ENCODE measurements at regions not wholly inside any gene's neighbourhood (a gene's known extent, or its start where the extent isn't known, plus 50 kb on each side); places are given as distances from the start of the nearest gene placed in this dataset.
A peak's percentile ranks its signal among the peaks of the same experiment; 100 is the strongest.

DNA sequence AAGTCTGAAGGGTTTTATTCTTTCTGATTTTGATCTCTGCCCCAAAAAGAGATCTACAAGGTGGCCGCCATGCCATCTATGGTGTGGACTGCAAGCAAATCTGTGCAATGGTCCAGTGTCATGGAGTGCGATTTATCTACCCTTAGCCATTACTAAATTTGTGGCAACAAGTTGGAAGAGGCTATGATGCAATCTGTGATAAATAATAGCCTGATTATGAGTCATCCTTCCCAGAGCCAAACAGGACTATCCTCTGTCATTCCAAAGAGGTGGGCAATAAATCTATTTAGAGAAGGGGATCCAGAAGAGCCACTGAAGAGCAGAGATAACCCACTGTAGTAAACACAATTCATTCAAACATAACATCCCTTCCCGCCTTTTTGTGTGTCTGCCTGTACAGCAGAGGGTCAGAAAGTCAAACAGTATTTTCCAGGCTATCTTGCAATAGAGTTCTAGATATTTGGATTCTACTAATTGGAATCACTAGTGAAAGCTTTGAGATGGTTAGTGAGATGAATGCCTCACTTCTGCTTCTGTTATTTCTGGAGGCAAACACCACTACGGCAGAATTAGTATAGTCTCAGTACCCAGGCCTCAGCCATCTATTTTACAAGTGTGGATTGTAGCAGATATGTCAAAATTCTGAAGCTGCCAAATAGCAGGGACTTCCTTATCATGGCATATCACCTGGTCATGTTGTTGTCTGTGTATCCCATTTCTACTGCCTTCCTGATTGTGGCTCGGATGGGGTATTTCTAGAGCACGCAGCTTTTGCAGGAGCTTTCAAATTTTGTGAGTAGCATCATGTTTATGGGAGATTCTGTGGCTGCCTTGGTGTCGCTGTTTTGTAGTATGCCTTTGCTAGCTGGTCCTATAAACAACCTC lies 192.0 kb downstream of the SMIM20 start:
- H3K27ac Mint-ChIP-seq: no peak overlapping the region
- no peak for DNase-seq (ENCODE audit: low spot score)
- H3K9me3 Mint-ChIP-seq: peaks cover 32% of the 10 kb centered on the region
- H3K4me3 Mint-ChIP-seq: no peak overlapping the region
- no peaks in the 10 kb centered on the region for H3K27me3 Mint-ChIP-seq (ENCODE audit: insufficient read depth)
- peaks cover 39% of the 10 kb centered on the region for H3K4me1 Mint-ChIP-seq (ENCODE audit: low read depth)
- intact Hi-C loops (cut with micrococcal nuclease): no loop called here
- peaks cover 16% of the 10 kb centered on the region for H3K36me3 Mint-ChIP-seq (ENCODE audit: low read depth)

DNA sequence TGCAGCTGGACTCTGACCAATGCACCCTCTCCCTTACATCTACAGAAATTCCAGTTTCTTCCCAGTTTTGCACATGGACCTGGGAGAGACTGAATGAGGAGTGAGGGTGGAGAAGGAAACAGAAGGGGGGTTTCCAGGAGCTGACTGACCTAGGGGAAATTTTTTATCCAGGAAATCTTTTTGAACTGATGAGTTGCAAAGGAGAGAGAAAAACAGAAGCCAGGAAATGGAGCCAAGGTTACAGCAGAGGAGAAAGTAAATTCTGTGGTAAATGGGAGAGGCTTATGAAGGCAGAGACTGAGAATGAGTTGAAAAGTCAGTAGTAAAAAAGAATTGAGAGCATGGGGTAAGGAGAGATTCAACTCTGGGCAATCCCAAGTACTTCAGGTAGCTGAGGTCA lies 192.8 kb downstream of the SMIM20 start:
- Mint-ChIP-seq H3K27me3 (ENCODE audit: insufficient read depth) (no peaks in the 10 kb centered on the region), H3K9me3 (peaks cover 39% of the 10 kb centered on the region), H3K36me3 (ENCODE audit: low read depth) (peaks cover 18% of the 10 kb centered on the region), H3K4me3 (no peak overlapping the region), H3K27ac (no peak overlapping the region), H3K4me1 (ENCODE audit: low read depth) (peaks cover 39% of the 10 kb centered on the region)
- DNase-seq (ENCODE audit: low spot score): no peak
- intact Hi-C loops (cut with micrococcal nuclease): no loop called here

DNA sequence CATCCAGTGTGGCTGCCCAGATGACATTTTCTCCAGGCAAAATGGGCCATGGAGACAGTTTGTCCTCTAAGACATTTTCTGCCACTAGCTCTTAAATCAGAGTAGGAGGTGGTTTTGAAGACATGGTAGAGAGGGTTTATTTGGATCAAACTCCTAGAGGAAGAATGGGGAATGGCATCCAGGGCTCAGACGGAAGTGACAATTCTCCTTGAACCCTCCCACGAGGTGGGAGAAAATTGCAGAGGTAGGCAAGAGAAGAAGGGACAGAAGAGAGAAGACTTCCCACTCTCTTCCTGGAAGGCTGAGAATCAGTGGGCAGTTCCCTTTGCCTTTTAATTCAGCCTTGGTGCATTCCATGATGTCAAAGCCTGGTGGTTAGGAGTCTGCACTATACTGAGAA lies 194.0 kb downstream of the SMIM20 start:
- H3K27ac Mint-ChIP-seq: no peak overlapping the region
- H3K4me1 Mint-ChIP-seq (ENCODE audit: low read depth): peaks cover 39% of the 10 kb centered on the region
- peaks cover 40% of the 10 kb centered on the region for H3K9me3 Mint-ChIP-seq
- H3K36me3 Mint-ChIP-seq (ENCODE audit: low read depth): peaks cover 17% of the 10 kb centered on the region
- intact Hi-C loops (cut with micrococcal nuclease): no loop called here
- no peak for DNase-seq (ENCODE audit: low spot score)
- H3K4me3 Mint-ChIP-seq: no peak overlapping the region
- H3K27me3 Mint-ChIP-seq (ENCODE audit: insufficient read depth): no peaks in the 10 kb centered on the region

DNA sequence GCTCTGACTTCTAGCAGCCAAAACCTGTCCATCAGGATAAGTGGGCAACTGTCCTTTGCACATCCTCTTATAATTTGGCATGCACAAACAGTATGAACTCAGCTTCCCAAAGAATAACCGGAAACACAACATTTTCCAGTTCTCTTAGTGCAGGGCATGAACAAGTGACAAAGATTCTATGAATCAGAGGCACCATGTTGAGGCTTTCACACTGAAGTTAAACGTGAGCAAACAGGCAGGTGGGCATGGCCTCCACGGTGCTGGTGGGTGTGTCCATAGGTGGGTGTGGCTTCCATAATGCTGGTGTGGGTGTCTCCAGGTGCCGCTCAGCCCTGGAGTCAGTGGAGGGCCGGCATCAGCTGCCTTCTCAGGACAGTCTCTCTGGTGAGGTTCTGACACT lies 196.5 kb downstream of the SMIM20 start:
- DNase-seq (ENCODE audit: low spot score): no peak
- intact Hi-C loops (cut with micrococcal nuclease): no loop called here
- Mint-ChIP-seq H3K27ac (no peak overlapping the region), H3K9me3 (peaks cover 50% of the 10 kb centered on the region), H3K4me1 (ENCODE audit: low read depth) (peaks cover 20% of the 10 kb centered on the region), H3K27me3 (ENCODE audit: insufficient read depth) (no peaks in the 10 kb centered on the region), H3K4me3 (no peak overlapping the region), H3K36me3 (ENCODE audit: low read depth) (peaks cover 14% of the 10 kb centered on the region)

DNA sequence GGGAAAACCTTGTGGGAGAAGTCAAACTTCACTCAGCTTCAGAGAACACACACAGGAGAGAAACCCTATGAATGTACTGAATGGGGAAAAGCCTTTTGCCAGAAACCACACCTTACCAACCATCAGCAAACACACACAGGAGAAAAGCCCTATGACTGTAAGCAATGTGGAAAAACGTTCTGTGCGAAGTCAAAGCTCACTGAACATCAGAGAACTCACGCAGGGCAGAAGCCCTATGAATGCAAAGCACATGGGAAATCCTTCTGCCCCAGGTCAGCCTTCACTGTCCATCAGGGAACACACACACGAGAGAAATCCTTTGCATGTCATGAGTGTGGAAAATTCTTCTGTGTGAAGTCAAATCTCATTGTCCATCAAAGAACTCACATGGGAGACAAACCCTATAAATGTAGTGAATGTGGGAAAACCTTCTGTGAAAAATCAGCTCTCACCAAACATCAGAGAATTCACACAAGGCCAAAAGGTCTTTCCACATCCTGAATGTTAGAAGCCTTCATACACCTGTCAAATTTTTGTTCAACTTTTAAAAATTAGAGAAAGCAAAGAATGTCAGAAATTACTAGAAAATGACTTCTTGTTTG lies 199.4 kb downstream of the SMIM20 start:
- Mint-ChIP-seq H3K4me3 (no peak overlapping the region), H3K4me1 (ENCODE audit: low read depth) (no peaks in the 10 kb centered on the region), H3K27ac (no peak overlapping the region), H3K27me3 (ENCODE audit: insufficient read depth) (no peaks in the 10 kb centered on the region), H3K9me3 (peaks cover 53% of the 10 kb centered on the region), H3K36me3 (ENCODE audit: low read depth) (peaks cover 15% of the 10 kb centered on the region)
- intact Hi-C loops (cut with micrococcal nuclease): no loop called here
- no peak for DNase-seq (ENCODE audit: low spot score)

DNA sequence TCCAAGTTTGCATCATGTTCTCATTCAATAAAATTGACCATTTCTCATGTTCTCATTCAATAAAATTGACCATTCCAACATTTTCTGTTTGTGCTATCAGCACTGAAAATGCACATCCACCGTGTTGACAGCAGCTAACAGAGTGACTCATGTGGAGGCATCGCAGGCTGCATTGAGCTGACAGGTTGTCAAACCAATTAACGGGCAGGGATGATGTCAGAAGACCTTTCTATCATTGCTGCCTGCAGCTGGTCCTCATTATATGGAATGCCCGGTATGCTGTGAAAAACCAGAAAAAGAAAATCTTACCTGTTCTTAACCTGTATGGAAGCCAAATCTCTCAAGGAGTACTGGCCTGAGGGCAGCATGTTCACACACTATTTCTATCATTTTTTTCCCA lies 202.0 kb downstream of the SMIM20 start:
- DNase-seq (ENCODE audit: low spot score): no peak
- Mint-ChIP-seq H3K27ac (no peak overlapping the region), H3K4me3 (no peak overlapping the region), H3K9me3 (peaks cover 57% of the 10 kb centered on the region), H3K27me3 (ENCODE audit: insufficient read depth) (no peaks in the 10 kb centered on the region), H3K4me1 (ENCODE audit: low read depth) (no peaks in the 10 kb centered on the region), H3K36me3 (ENCODE audit: low read depth) (peaks cover 19% of the 10 kb centered on the region)
- intact Hi-C loops (cut with micrococcal nuclease): no loop called here

DNA sequence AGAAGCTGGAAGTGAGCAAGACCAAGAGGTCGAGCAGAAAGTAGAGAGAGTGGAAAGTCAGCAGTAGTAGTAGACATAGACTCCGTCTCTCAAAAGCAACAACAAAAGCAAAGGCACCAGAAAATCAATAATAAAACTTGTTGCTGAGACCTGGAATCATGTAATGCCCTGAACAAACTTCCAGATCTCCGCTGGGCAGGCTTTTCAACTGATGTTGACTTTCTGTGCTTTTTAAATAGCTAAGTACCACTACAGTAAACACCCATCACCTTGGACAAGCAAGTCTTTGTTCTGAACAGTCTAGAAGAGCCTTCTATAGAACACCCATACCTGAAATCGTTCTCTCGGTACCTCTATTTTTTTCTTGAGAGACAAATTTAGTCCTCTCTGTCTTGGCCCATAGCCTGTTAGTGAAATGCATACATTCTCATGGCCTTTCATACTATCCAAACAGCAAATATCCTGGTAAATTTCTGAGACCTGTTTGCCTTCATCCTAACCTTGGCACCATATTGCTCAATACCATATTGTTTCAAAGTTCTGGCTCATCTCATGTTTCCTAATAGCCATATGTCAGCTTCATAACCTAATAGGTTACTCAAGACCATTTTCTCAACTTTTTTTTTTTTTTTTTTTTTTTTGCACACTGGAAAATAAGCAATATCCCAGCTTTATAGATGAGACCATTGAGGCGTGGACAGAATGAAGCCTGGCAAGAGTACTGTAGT lies 200.6 kb upstream of the RBPJ start:
- H3K9me3 Mint-ChIP-seq: peaks cover 53% of the 10 kb centered on the region
- intact Hi-C loops (cut with micrococcal nuclease): no loop called here
- no peak overlapping the region for H3K27ac Mint-ChIP-seq
- H3K36me3 Mint-ChIP-seq (ENCODE audit: low read depth): peaks cover 13% of the 10 kb centered on the region
- H3K4me1 Mint-ChIP-seq (ENCODE audit: low read depth): peaks cover 8% of the 10 kb centered on the region
- no peaks in the 10 kb centered on the region for H3K27me3 Mint-ChIP-seq (ENCODE audit: insufficient read depth)
- DNase-seq (ENCODE audit: low spot score): no peak
- no peak overlapping the region for H3K4me3 Mint-ChIP-seq

DNA sequence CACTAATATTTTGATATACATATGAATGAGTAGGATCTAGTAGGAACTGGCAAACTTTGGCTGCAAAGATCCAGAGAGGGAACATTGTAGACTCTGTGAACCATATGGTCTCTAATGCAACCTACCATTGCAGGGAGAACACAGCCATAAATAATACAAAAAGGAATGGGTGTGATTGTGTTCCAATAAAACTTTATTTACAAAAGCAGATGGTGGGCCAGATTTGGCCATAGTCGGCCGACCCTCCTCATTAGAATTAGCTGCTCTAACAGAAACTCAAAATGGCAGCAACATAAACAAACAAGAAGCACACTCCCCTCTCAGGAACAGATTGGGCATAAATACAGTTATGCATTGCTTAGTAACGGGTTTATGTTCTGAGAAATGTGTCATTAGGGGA lies 198.1 kb upstream of the RBPJ start:
- peaks cover 29% of the 10 kb centered on the region for H3K4me1 Mint-ChIP-seq (ENCODE audit: low read depth)
- no peak overlapping the region for H3K4me3 Mint-ChIP-seq
- intact Hi-C loops (cut with micrococcal nuclease): no loop called here
- peaks cover 23% of the 10 kb centered on the region for H3K36me3 Mint-ChIP-seq (ENCODE audit: low read depth)
- H3K9me3 Mint-ChIP-seq: peaks cover 67% of the 10 kb centered on the region
- no peaks in the 10 kb centered on the region for H3K27me3 Mint-ChIP-seq (ENCODE audit: insufficient read depth)
- DNase-seq (ENCODE audit: low spot score): no peak
- H3K27ac Mint-ChIP-seq: no peak overlapping the region

DNA sequence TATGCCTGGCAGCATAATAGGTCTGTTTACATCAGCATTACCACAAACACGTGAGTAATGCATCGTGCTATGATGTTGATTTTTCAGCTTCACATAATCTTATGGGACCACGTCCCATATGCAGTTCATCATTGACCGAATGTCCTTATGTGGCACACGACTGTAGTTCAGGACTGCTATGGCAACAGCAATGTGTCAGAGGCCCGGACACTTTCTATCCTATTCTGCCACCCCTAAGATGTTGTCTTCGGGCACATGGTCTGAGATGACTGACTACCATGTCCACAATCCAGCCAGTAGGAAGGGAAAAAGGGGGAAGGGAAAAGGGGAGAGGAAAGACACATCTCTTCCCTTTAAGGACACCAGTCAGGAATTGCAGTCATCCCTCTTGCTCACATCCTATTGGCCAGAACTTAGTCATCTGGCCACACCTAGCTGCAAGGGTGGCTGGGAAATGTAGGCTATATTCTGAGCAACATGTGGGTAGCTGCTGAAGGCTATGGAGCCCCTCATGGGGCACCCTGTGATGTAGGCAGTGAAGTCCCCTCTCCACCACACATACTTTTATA lies 196.0 kb upstream of the RBPJ start:
- peaks cover 25% of the 10 kb centered on the region for H3K36me3 Mint-ChIP-seq (ENCODE audit: low read depth)
- no peak for DNase-seq (ENCODE audit: low spot score)
- intact Hi-C loops (cut with micrococcal nuclease): no loop called here
- H3K4me3 Mint-ChIP-seq: no peak overlapping the region
- H3K4me1 Mint-ChIP-seq (ENCODE audit: low read depth): peaks cover 36% of the 10 kb centered on the region
- H3K9me3 Mint-ChIP-seq: peaks cover 74% of the 10 kb centered on the region
- no peaks in the 10 kb centered on the region for H3K27me3 Mint-ChIP-seq (ENCODE audit: insufficient read depth)
- no peak overlapping the region for H3K27ac Mint-ChIP-seq

DNA sequence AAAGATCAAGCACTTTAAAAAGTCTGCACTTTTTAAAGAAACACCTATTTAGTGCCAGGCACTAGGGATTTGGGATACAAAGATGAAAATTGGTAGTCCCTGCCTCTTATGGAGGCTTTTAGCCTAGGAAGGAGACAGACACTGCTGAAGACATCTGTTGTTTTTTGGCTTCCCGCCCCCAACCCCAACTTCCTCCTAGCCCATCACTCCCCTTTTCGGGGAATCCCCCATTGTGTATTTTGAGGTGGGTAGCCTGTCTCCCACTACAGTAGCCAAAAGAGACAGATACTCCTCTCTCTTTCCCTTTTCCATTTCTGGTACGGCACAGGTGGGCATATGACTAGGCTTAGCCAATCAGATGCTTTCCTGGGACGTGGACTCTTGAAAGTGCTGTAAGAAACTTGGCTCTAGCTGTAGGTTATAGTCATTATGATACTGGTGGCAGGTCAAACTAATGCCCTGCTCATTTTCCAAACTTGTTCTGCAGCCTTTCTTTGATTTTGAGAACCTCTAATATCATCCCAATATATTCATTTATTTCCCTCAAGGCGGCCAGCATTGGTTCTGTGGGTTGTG lies 194.6 kb upstream of the RBPJ start:
- peaks cover 68% of the 10 kb centered on the region for H3K9me3 Mint-ChIP-seq
- H3K27ac Mint-ChIP-seq: peak overlapping the region; percentile 78
- H3K27me3 Mint-ChIP-seq (ENCODE audit: insufficient read depth): no peaks in the 10 kb centered on the region
- H3K4me1 Mint-ChIP-seq (ENCODE audit: low read depth): peaks cover 50% of the 10 kb centered on the region
- H3K36me3 Mint-ChIP-seq (ENCODE audit: low read depth): peaks cover 22% of the 10 kb centered on the region
- intact Hi-C loops (cut with micrococcal nuclease): no loop called here
- no peak overlapping the region for H3K4me3 Mint-ChIP-seq
- no peak for DNase-seq (ENCODE audit: low spot score)

DNA sequence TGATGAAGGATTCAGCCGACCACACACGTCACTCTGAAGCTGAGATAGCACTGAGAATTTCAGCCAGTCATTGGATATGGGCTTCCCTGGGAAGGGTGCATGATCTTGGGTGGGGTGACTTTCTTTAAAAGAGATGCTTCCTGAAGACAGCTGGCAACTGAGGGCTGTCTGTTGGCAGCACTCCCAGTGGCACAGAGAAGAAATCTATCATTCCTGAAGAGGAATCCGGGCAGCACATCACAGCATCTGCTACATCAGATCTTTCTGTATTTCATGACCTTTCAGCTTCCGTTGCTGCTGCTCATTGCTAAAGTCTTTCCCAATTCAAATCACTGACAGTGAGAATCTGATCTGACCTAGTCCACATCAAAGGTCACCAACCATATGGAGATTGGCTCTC lies 193.8 kb upstream of the RBPJ start:
- no peak for DNase-seq (ENCODE audit: low spot score)
- H3K27me3 Mint-ChIP-seq (ENCODE audit: insufficient read depth): no peaks in the 10 kb centered on the region
- peaks cover 58% of the 10 kb centered on the region for H3K4me1 Mint-ChIP-seq (ENCODE audit: low read depth)
- H3K4me3 Mint-ChIP-seq: no peak overlapping the region
- peak overlapping the region; percentile 55 for H3K27ac Mint-ChIP-seq
- H3K36me3 Mint-ChIP-seq (ENCODE audit: low read depth): peaks cover 22% of the 10 kb centered on the region
- intact Hi-C loops (cut with micrococcal nuclease): no loop called here
- H3K9me3 Mint-ChIP-seq: peaks cover 65% of the 10 kb centered on the region

DNA sequence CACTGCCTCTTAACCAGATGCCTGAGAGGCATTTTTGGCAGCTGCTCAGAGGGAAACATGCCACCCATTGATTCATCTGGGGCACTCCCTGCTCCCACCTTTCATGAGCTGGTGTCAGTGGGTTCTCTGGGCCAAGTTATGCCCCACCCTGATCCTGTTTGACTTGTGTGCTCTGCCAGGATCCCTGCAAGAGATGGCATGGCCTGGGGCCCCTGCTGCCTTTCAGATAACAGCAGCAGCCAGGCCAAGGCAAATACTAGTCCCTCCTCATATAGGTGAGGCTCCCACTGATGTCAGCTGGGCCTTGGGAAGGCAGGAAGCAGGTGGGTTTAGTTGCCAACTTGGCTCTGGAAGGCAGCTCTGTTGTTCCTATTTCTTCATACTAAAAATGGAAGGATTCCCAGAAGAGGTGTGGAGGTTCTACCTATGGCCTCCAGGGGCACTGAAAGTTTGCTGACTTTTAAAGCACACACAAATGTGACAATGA lies 192.9 kb upstream of the RBPJ start:
- Mint-ChIP-seq H3K4me3 (no peak overlapping the region), H3K27ac (no peak overlapping the region), H3K36me3 (ENCODE audit: low read depth) (peaks cover 29% of the 10 kb centered on the region), H3K27me3 (ENCODE audit: insufficient read depth) (no peaks in the 10 kb centered on the region), H3K9me3 (peaks cover 66% of the 10 kb centered on the region), H3K4me1 (ENCODE audit: low read depth) (peaks cover 67% of the 10 kb centered on the region)
- DNase-seq (ENCODE audit: low spot score): no peak
- intact Hi-C loops (cut with micrococcal nuclease): no loop called here
